Esophagus squamous epithelium (tissue), 4 donors: ENCODE measurements at regions not wholly inside any gene's neighbourhood (a gene's known extent, or its start where the extent isn't known, plus 50 kb on each side); places are given as distances from the start of the nearest gene placed in this dataset.

ENCODE experiments used
- CTCF ChIP-seq, 6 experiments: fragments of 450-650 bp in 4 of 6; fragments of 200-600 bp in 2 of 6; sonication (generic) in 2 of 6; IDR thresholded peaks; one replicate each; pipeline ENCODE4 v1.5.1; 2016 to 2019; ENCODE audit warnings: antibody characterized with exemption in 6 of 6, mild to moderate bottlenecking in 4 of 6, moderate library complexity in 4 of 6
- POLR2A ChIP-seq, 4 donors: fragments of 450-650 bp; IDR thresholded peaks; one replicate each; pipeline ENCODE4 v1.6.1; 2017; ENCODE audit warnings: antibody characterized with exemption in 4 of 4, mild to moderate bottlenecking in 4 of 4, moderate library complexity in 3 of 4

GRCh38 chr5:61245486-61245885 lies 83.2 kb upstream of the SMIM15 start:
- TF ChIP-seq CTCF (IDR thresholded peaks at IDR 0.05): no peak
- TF ChIP-seq POLR2A (IDR thresholded peaks at IDR 0.05): no peak
